Mesendoderm (in vitro differentiated cells): ENCODE measurements at regions not wholly inside any gene's neighbourhood (a gene's known extent, or its start where the extent isn't known, plus 50 kb on each side); places are given as distances from the start of the nearest gene placed in this dataset.

ENCODE experiments used
- DNase-seq: peaks from one replicate; pipeline ENCODE4 v3.0.0; 2013
- H2AK5ac ChIP-seq: 2 replicates; pipeline ENCODE4 v1.6.1; 2013; ENCODE audit warnings: low read length, inconsistent platforms
- H2BK120ac ChIP-seq: 2 replicates; pipeline ENCODE4 v1.6.1; 2013; ENCODE audit warnings: low read depth, mild to moderate bottlenecking, low read length, moderate library complexity, mixed read lengths
- H2BK15ac ChIP-seq: replicated peaks from 2 replicates; pipeline ENCODE4 v1.6.1; 2013; ENCODE audit warnings: low read depth, mild to moderate bottlenecking, moderate library complexity
- H2BK5ac ChIP-seq: 2 replicates; pipeline ENCODE4 v1.6.1; 2013; ENCODE audit warnings: low read length, inconsistent platforms
- H3K18ac ChIP-seq: 2 replicates; pipeline ENCODE4 v1.6.1; 2013; ENCODE audit warnings: mild to moderate bottlenecking, low read length, mixed read lengths
- H3K23ac ChIP-seq: one replicate; pipeline ENCODE4 v1.6.1; 2013; ENCODE audit warnings: low read length
- H3K27ac ChIP-seq: 2 replicates; pipeline ENCODE4 v1.5.1; 2013; ENCODE audit warnings: low read depth, mild to moderate bottlenecking, inconsistent platforms, low read length, moderate library complexity
- H3K27me3 ChIP-seq: 2 replicates; pipeline ENCODE4 v1.6.1; 2013; ENCODE audit warnings: low read length, control low read depth, mild to moderate bottlenecking, inconsistent platforms; ENCODE audit not compliant: insufficient read depth, poor library complexity
- H3K36me3 ChIP-seq: 2 replicates; pipeline ENCODE4 v1.6.1; 2013; ENCODE audit warnings: low read length, inconsistent platforms; ENCODE audit not compliant: control insufficient read depth, insufficient read depth
- H3K4ac ChIP-seq: one replicate; pipeline ENCODE4 v1.6.1; 2013; ENCODE audit warnings: low read depth, mild to moderate bottlenecking, low read length, moderate library complexity
- H3K4me1 ChIP-seq: 2 replicates; pipeline ENCODE4 v1.6.1; 2013; ENCODE audit warnings: low read depth, low read length, inconsistent platforms; ENCODE audit not compliant: control insufficient read depth
- H3K4me2 ChIP-seq: 2 replicates; pipeline ENCODE4 v1.6.1; 2013; ENCODE audit warnings: low read length
- H3K4me3 ChIP-seq: 2 replicates; pipeline ENCODE4 v1.5.1; 2013; ENCODE audit warnings: mild to moderate bottlenecking, low read length
- H3K56ac ChIP-seq: one replicate; pipeline ENCODE4 v1.6.1; 2013; ENCODE audit warnings: low read length
- H3K79me1 ChIP-seq: 2 replicates; pipeline ENCODE4 v1.6.1; 2013; ENCODE audit warnings: low read length, inconsistent platforms
- H3K79me2 ChIP-seq: 2 replicates; pipeline ENCODE4 v1.6.1; 2013; ENCODE audit warnings: mild to moderate bottlenecking, low read length; ENCODE audit not compliant: control insufficient read depth, insufficient read depth
- H3K9ac ChIP-seq: 2 replicates; pipeline ENCODE4 v1.6.1; 2013; ENCODE audit warnings: low read length, inconsistent platforms
- H4K5ac ChIP-seq: one replicate; pipeline ENCODE4 v1.6.1; 2013; ENCODE audit warnings: low read length
- H4K8ac ChIP-seq: one replicate; pipeline ENCODE4 v1.6.1; 2013; ENCODE audit warnings: low read depth, mild to moderate bottlenecking, control low read depth, low read length, moderate library complexity
- WGBS: extraction: QIAGEN DNeasy Blood & Tissue Kit; methylation state at CpG from one replicate; pipeline ENCODE4 v1.1.7; 2013; ENCODE audit warnings: low lambda C conversion rate, missing lambda C conversion rate; ENCODE audit not compliant: insufficient coverage; ENCODE audit errors: extremely low coverage; 5-methylcytosine and 5-hydroxymethylcytosine counted together

GRCh38 chr18:24791751-24792545 is 331.5 kb downstream of the HRH4 start:
- Histone ChIP-seq H3K4me1 (no peaks in the 10 kb centered on the region), H3K9ac (no peak overlapping the region), H4K8ac (no peak overlapping the region), H4K5ac (no peak overlapping the region), H3K27me3 (no peaks in the 10 kb centered on the region), H2AK5ac (no peak overlapping the region), H3K36me3 (no peaks in the 10 kb centered on the region), H3K79me1 (no peaks in the 10 kb centered on the region), H3K4me2 (no peak overlapping the region), H3K23ac (peak overlapping the region; percentile 15), H3K27ac (no peak overlapping the region), H3K4me3 (no peak overlapping the region), H2BK15ac (no peak overlapping the region), H3K56ac (peak overlapping the region; percentile 19), H3K4ac (no peak overlapping the region), H3K18ac (no peak overlapping the region), H2BK5ac (no peak overlapping the region), H3K79me2 (no peaks in the 10 kb centered on the region), H2BK120ac (no peak overlapping the region)
- peak; percentile 32 for DNase-seq
- no CpG with 5 or more reads among the region's 7 CpGs for WGBS

DNA sequence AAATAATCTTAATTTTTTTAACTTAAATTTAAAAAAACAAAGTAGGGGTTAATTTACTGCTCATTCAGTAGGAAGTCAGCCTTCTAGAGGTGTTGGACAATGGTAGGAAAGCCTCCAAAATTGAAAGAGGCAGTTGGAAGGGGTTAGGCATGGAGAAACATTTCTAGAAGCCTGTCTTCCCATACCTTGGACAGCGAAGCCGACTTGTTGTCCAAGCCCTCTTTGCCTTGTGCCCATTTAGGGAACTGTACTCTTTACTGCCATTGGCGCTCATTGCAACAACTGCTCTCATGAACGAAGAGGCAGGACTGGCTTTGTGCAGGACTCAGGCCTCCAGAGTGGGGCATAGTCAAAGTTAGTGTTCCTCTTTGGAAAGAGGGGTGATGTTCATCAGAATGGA is 333.3 kb downstream of the HRH4 start:
- DNase-seq, result no peak
- Histone ChIP-seq H4K8ac (no peak overlapping the region), H3K27ac (no peak overlapping the region), H3K4me3 (no peak overlapping the region), H3K9ac (no peak overlapping the region), H3K36me3 (no peaks in the 10 kb centered on the region), H3K56ac (no peak overlapping the region), H3K79me2 (no peaks in the 10 kb centered on the region), H3K4me1 (no peaks in the 10 kb centered on the region), H2BK120ac (no peak overlapping the region), H3K4ac (no peak overlapping the region), H3K79me1 (no peaks in the 10 kb centered on the region), H3K23ac (no peak overlapping the region), H3K18ac (no peak overlapping the region), H3K4me2 (no peak overlapping the region), H4K5ac (no peak overlapping the region), H3K27me3 (no peaks in the 10 kb centered on the region), H2AK5ac (no peak overlapping the region), H2BK5ac (no peak overlapping the region), H2BK15ac (no peak overlapping the region)
- no CpG with 5 or more reads among the region's 4 CpGs for WGBS

DNA sequence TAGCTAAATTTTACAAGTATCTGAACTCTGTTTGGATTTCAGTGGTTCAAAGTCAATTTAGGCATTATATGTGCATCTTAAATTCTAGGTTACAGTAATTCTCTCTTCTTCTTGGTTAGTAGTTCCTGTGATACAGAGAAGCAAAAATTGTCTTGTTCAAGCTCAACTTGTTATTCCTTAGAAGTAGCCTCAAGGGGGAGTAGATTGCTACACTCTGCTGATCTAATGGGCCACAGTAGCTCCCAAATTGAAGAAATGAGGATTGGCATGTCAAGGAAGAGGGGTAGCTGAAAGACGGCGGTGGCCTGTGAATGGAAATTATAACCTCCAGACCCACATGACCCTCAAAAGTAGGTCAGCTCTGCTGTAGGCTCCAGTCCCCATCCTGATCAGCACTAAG is 334.7 kb downstream of the HRH4 start:
- no peak for DNase-seq
- no CpG with 5 or more reads among the region's 2 CpGs for WGBS
- Histone ChIP-seq H3K56ac (no peak overlapping the region), H2AK5ac (no peak overlapping the region), H4K8ac (no peak overlapping the region), H2BK5ac (no peak overlapping the region), H3K27me3 (no peaks in the 10 kb centered on the region), H3K4me2 (no peak overlapping the region), H2BK15ac (no peak overlapping the region), H3K23ac (no peak overlapping the region), H3K9ac (no peak overlapping the region), H4K5ac (no peak overlapping the region), H3K36me3 (no peaks in the 10 kb centered on the region), H3K79me2 (no peaks in the 10 kb centered on the region), H3K79me1 (no peaks in the 10 kb centered on the region), H3K4me1 (no peaks in the 10 kb centered on the region), H3K18ac (no peak overlapping the region), H3K4ac (no peak overlapping the region), H3K27ac (no peak overlapping the region), H3K4me3 (no peak overlapping the region), H2BK120ac (no peak overlapping the region)

DNA sequence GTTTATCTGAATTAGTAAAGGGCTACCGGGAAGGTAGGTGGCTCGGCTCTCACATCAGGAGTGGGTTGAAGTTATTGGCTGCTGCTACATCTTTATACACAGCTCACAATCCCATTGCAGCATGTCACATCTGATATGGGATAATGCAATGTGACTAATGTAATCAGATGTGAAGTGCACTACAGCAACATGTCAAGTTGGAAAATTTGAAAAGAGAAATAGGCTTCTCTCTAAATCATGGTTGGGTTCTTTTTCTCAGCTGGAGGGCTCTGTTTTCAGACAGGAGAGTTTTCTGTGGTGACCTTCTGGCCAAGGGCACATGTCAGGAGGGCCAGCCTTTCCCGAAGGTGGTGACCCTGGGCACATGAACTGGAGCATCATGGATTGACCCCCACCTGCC is 337.5 kb downstream of the HRH4 start:
- H3K4me2 ChIP-seq, result no peak overlapping the region
- H2AK5ac ChIP-seq, result no peak overlapping the region
- H3K4me1 ChIP-seq, result no peaks in the 10 kb centered on the region
- no peaks in the 10 kb centered on the region for H3K36me3 ChIP-seq
- H3K27ac ChIP-seq, result no peak overlapping the region
- H3K4me3 ChIP-seq, result no peak overlapping the region
- no peaks in the 10 kb centered on the region for H3K27me3 ChIP-seq
- H3K79me2 ChIP-seq, result no peaks in the 10 kb centered on the region
- no peak overlapping the region for H2BK120ac ChIP-seq
- H3K23ac ChIP-seq, result no peak overlapping the region
- no peak overlapping the region for H3K56ac ChIP-seq
- H2BK15ac ChIP-seq, result no peak overlapping the region
- H4K8ac ChIP-seq, result no peak overlapping the region
- DNase-seq, result no peak
- WGBS, result no CpG with 5 or more reads among the region's 3 CpGs
- no peak overlapping the region for H3K9ac ChIP-seq
- H4K5ac ChIP-seq, result no peak overlapping the region
- no peak overlapping the region for H2BK5ac ChIP-seq
- no peaks in the 10 kb centered on the region for H3K79me1 ChIP-seq
- H3K18ac ChIP-seq, result no peak overlapping the region
- no peak overlapping the region for H3K4ac ChIP-seq

DNA sequence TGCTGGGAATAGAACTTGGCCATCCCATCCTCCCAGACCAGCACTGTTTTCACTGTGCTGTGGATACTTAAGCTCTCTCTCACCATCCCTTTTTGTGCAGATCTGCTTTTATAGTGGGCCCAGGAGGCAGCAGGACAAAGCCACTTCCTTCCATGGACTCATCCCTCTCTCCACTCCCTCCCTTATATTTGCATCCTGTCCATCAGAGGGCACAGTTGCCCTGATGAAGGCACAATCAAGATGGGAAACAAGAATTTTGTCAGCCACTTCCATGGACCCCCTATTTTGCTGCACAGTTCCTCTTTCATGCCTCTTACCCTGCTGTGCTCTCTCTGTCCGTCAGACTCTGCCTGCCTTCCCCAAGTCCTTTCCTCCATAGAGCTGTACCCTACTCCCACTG is 338.7 kb downstream of the HRH4 start:
- no peak overlapping the region for H2BK120ac ChIP-seq
- H3K9ac ChIP-seq, result no peak overlapping the region
- H3K79me1 ChIP-seq, result no peaks in the 10 kb centered on the region
- H3K4me2 ChIP-seq, result no peak overlapping the region
- H3K23ac ChIP-seq, result no peak overlapping the region
- WGBS, result no CpG with 5 or more reads among the region's 1 CpG
- no peaks in the 10 kb centered on the region for H3K36me3 ChIP-seq
- no peaks in the 10 kb centered on the region for H3K79me2 ChIP-seq
- H3K4me1 ChIP-seq, result no peaks in the 10 kb centered on the region
- H2AK5ac ChIP-seq, result no peak overlapping the region
- H4K5ac ChIP-seq, result no peak overlapping the region
- no peak overlapping the region for H3K56ac ChIP-seq
- no peak overlapping the region for H4K8ac ChIP-seq
- no peaks in the 10 kb centered on the region for H3K27me3 ChIP-seq
- H3K4ac ChIP-seq, result no peak overlapping the region
- H2BK5ac ChIP-seq, result no peak overlapping the region
- no peak overlapping the region for H3K18ac ChIP-seq
- H3K27ac ChIP-seq, result no peak overlapping the region
- no peak overlapping the region for H3K4me3 ChIP-seq
- no peak overlapping the region for H2BK15ac ChIP-seq
- DNase-seq, result no peak

- H3K36me3 ChIP-seq, result no peaks in the 10 kb centered on the region
- no peak for DNase-seq
Measured at GRCh38 chr18:24799720-24800119, 339.3 kb downstream of the HRH4 start.

More at GRCh38 chr18:24799720-24800119, 339.3 kb downstream of the HRH4 start:
- no peak overlapping the region for H3K23ac ChIP-seq
- H3K4ac ChIP-seq, result no peak overlapping the region
- no peak overlapping the region for H2BK5ac ChIP-seq
- no peak overlapping the region for H3K27ac ChIP-seq
- H3K4me1 ChIP-seq, result no peaks in the 10 kb centered on the region
- H2BK15ac ChIP-seq, result no peak overlapping the region
- H3K4me2 ChIP-seq, result no peak overlapping the region
- H2BK120ac ChIP-seq, result no peak overlapping the region
- H3K56ac ChIP-seq, result no peak overlapping the region
- H4K5ac ChIP-seq, result no peak overlapping the region
- no CpG with 5 or more reads among the region's 4 CpGs for WGBS
- H3K79me2 ChIP-seq, result no peaks in the 10 kb centered on the region
- no peak overlapping the region for H4K8ac ChIP-seq
- no peak overlapping the region for H2AK5ac ChIP-seq
- no peaks in the 10 kb centered on the region for H3K27me3 ChIP-seq
- no peaks in the 10 kb centered on the region for H3K79me1 ChIP-seq
- H3K18ac ChIP-seq, result no peak overlapping the region
- H3K9ac ChIP-seq, result no peak overlapping the region
- H3K4me3 ChIP-seq, result no peak overlapping the region
